ENCODE measurements at regions not wholly inside any gene's neighbourhood (a gene's known extent, or its start where the extent isn't known, plus 50 kb on each side); places are given as distances from the start of the nearest gene placed in this dataset.
A peak's percentile ranks its signal among the peaks of the same experiment; 100 is the strongest.

DNA sequence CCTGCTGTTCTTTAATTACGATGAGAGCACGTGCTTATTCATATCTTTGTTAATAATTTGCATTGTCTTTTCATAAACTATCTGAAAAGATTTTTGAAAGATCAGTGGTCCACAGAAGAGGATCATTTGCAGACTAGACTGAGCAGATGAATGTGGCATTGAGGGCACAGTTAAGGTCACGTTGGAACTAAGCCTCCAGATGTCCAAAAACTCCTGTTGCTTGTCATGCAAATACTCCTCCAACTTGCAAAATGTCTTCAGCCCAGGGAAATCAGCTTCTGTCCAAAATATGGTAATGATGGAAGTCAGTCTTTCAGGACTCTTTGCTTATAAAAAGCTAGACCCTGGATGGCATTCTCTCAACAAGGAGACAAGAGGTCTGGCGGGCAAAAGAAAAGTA, 201.6 kb upstream of the TMEM260 start:
- Histone ChIP-seq H3K4me1 (ENCODE audit: insufficient read depth, low read length) (peaks cover 10% of the 10 kb centered on the region), H4K20me1 (ENCODE audit: insufficient read depth, low read length) (no peaks in the 10 kb centered on the region), H3K79me2 (ENCODE audit: insufficient read depth, low read length) (no peaks in the 10 kb centered on the region), H3K4me3 (ENCODE audit: insufficient read depth, low read depth, low read length) (no peak overlapping the region), H3K27me3 (ENCODE audit: insufficient read depth, low read length) (no peaks in the 10 kb centered on the region), H3K9ac (ENCODE audit: low read length) (no peak overlapping the region), H3K4me2 (ENCODE audit: low read length) (peak overlapping the region; percentile 42), H3K27ac (ENCODE audit: low read depth, low read length) (no peak overlapping the region), H3K9me3 (ENCODE audit: insufficient read depth, low read depth, low read length) (no peaks in the 10 kb centered on the region), H3K36me3 (ENCODE audit: insufficient read depth, low read length) (no peaks in the 10 kb centered on the region), H2AFZ (ENCODE audit: low read depth, low read length) (no peak overlapping the region)
- no peak for FAIRE-seq
- H3K27me3 Mint-ChIP-seq (ENCODE audit: low read depth, unreplicated experiment), result peaks cover 5% of the 10 kb centered on the region
- no peak for DNase-seq (ENCODE audit: low read depth)
- peaks cover 6% of the 10 kb centered on the region for H3K9me3 Mint-ChIP-seq (ENCODE audit: unreplicated experiment)
- peaks cover 3% of the 10 kb centered on the region for H3K36me3 Mint-ChIP-seq (ENCODE audit: low read depth, unreplicated experiment)
- no peak for TF ChIP-seq EZH2 (IDR thresholded peaks at IDR 0.05; ENCODE audit: insufficient read depth, low read length)
- TF ChIP-seq, protein P1, sequence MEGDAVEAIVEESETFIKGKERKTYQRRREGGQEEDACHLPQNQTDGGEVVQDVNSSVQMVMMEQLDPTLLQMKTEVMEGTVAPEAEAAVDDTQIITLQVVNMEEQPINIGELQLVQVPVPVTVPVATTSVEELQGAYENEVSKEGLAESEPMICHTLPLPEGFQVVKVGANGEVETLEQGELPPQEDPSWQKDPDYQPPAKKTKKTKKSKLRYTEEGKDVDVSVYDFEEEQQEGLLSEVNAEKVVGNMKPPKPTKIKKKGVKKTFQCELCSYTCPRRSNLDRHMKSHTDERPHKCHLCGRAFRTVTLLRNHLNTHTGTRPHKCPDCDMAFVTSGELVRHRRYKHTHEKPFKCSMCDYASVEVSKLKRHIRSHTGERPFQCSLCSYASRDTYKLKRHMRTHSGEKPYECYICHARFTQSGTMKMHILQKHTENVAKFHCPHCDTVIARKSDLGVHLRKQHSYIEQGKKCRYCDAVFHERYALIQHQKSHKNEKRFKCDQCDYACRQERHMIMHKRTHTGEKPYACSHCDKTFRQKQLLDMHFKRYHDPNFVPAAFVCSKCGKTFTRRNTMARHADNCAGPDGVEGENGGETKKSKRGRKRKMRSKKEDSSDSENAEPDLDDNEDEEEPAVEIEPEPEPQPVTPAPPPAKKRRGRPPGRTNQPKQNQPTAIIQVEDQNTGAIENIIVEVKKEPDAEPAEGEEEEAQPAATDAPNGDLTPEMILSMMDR (IDR thresholded peaks at IDR 0.05; ENCODE audit: insufficient read depth, low read depth, low read length), result no peak
- H3K27ac Mint-ChIP-seq (ENCODE audit: unreplicated experiment), result no peak overlapping the region
- no peak overlapping the region for H3K4me3 Mint-ChIP-seq (ENCODE audit: unreplicated experiment)
- H3K4me1 Mint-ChIP-seq (ENCODE audit: low read depth, unreplicated experiment), result no peaks in the 10 kb centered on the region

DNA sequence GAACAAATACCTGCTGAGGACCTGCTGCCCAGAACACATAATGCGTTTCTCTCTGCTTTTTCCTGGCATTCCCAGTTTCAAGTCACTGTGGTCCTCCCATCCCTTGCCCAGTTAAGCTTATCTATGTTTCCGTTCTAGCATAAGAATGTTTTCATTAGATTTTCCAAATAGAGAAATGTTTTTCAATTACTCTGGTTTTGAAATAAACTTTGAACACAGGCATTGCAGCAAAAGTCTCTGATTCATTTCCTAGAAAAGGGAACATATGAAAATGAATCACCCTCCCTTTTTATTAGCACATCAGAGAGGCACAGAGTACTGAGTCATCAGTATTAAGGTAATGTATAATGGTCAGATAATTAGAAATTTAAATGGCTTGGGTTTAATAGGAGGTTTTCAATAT, 201.1 kb upstream of the TMEM260 start:
- Histone ChIP-seq H3K27me3 (ENCODE audit: insufficient read depth, low read length) (no peaks in the 10 kb centered on the region), H3K4me3 (ENCODE audit: insufficient read depth, low read depth, low read length) (no peak overlapping the region), H3K36me3 (ENCODE audit: insufficient read depth, low read length) (no peaks in the 10 kb centered on the region), H3K4me1 (ENCODE audit: insufficient read depth, low read length) (peaks cover 10% of the 10 kb centered on the region), H3K9ac (ENCODE audit: low read length) (no peak overlapping the region), H3K79me2 (ENCODE audit: insufficient read depth, low read length) (no peaks in the 10 kb centered on the region), H2AFZ (ENCODE audit: low read depth, low read length) (no peak overlapping the region), H3K27ac (ENCODE audit: low read depth, low read length) (no peak overlapping the region), H3K9me3 (ENCODE audit: insufficient read depth, low read depth, low read length) (no peaks in the 10 kb centered on the region), H4K20me1 (ENCODE audit: insufficient read depth, low read length) (no peaks in the 10 kb centered on the region), H3K4me2 (ENCODE audit: low read length) (peak overlapping the region; percentile 42)
- no peaks in the 10 kb centered on the region for H3K4me1 Mint-ChIP-seq (ENCODE audit: low read depth, unreplicated experiment)
- no peak overlapping the region for H3K4me3 Mint-ChIP-seq (ENCODE audit: unreplicated experiment)
- no peak overlapping the region for H3K27ac Mint-ChIP-seq (ENCODE audit: unreplicated experiment)
- DNase-seq (ENCODE audit: low read depth) (peak; percentile 63), FAIRE-seq (peak; percentile 49)
- TF ChIP-seq, protein P1 (IDR thresholded peaks at IDR 0.05; ENCODE audit: insufficient read depth, low read depth, low read length), result no peak
- TF ChIP-seq EZH2 (IDR thresholded peaks at IDR 0.05; ENCODE audit: insufficient read depth, low read length), result no peak
- H3K27me3 Mint-ChIP-seq (ENCODE audit: low read depth, unreplicated experiment), result peaks cover 5% of the 10 kb centered on the region
- H3K36me3 Mint-ChIP-seq (ENCODE audit: low read depth, unreplicated experiment), result peaks cover 3% of the 10 kb centered on the region
- H3K9me3 Mint-ChIP-seq (ENCODE audit: unreplicated experiment), result peaks cover 5% of the 10 kb centered on the region

DNA sequence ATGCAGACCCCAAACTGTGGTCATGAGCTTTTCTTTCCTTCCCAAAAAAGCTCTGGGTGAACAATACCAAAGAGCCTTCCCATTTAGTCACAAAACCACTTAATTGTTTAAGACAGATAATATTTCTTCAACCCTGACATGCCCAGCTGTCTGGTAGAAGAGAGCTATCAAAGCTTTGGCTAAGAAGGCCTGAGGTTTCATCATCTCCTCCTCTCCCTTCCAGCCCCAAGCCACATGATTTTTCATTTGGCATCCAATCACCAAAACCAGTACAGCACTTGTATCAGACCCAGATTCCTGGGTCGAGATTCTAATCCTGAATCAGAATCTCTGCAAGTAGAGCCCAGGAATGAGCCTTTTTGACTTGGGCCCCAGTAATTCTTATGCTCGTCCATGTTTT, 199.6 kb upstream of the TMEM260 start:
- no peaks in the 10 kb centered on the region for H3K36me3 Mint-ChIP-seq (ENCODE audit: low read depth, unreplicated experiment)
- H3K4me1 Mint-ChIP-seq (ENCODE audit: low read depth, unreplicated experiment), result no peaks in the 10 kb centered on the region
- H3K4me3 ChIP-seq (ENCODE audit: insufficient read depth, low read depth, low read length), result no peak overlapping the region
- H3K27me3 ChIP-seq (ENCODE audit: insufficient read depth, low read length), result no peaks in the 10 kb centered on the region
- H3K4me2 ChIP-seq (ENCODE audit: low read length), result no peak overlapping the region
- TF ChIP-seq EZH2 (IDR thresholded peaks at IDR 0.05; ENCODE audit: insufficient read depth, low read length), result no peak
- TF ChIP-seq, protein P1 (IDR thresholded peaks at IDR 0.05; ENCODE audit: insufficient read depth, low read depth, low read length), result no peak
- peak; percentile 38 for DNase-seq (ENCODE audit: low read depth)
- no peak overlapping the region for H3K27ac Mint-ChIP-seq (ENCODE audit: unreplicated experiment)
- peaks cover 10% of the 10 kb centered on the region for H3K4me1 ChIP-seq (ENCODE audit: insufficient read depth, low read length)
- peaks cover under 1% of the 10 kb centered on the region for H3K27me3 Mint-ChIP-seq (ENCODE audit: low read depth, unreplicated experiment)
- no peaks in the 10 kb centered on the region for H3K9me3 ChIP-seq (ENCODE audit: insufficient read depth, low read depth, low read length)
- no peak overlapping the region for H2AFZ ChIP-seq (ENCODE audit: low read depth, low read length)
- H3K36me3 ChIP-seq (ENCODE audit: insufficient read depth, low read length), result no peaks in the 10 kb centered on the region
- H4K20me1 ChIP-seq (ENCODE audit: insufficient read depth, low read length), result no peaks in the 10 kb centered on the region
- H3K27ac ChIP-seq (ENCODE audit: low read depth, low read length), result no peak overlapping the region
- H3K9ac ChIP-seq (ENCODE audit: low read length), result no peak overlapping the region
- H3K79me2 ChIP-seq (ENCODE audit: insufficient read depth, low read length), result no peaks in the 10 kb centered on the region
- H3K4me3 Mint-ChIP-seq (ENCODE audit: unreplicated experiment), result no peak overlapping the region
- no peak for FAIRE-seq
- peaks cover 6% of the 10 kb centered on the region for H3K9me3 Mint-ChIP-seq (ENCODE audit: unreplicated experiment)

All from astrocyte (in vitro differentiated cells and primary cell).